HepG2 (cell line): ENCODE measurements at regions not wholly inside any gene's neighbourhood (a gene's known extent, or its start where the extent isn't known, plus 50 kb on each side); places are given as distances from the start of the nearest gene placed in this dataset.

Source experiments
- DRAP1 ChIP-seq: IDR thresholded peaks from 2 replicates; pipeline ENCODE4 v1.6.1; 2016; ENCODE audit warnings: missing genetic modification reagents, missing compliant biosample characterization
- HNRNPLL ChIP-seq: fragments of 200-400 bp; formaldehyde crosslinking; IDR thresholded peaks from 2 replicates; pipeline ENCODE4 v1.6.1; 2017; ENCODE audit warnings: mild to moderate bottlenecking, low read depth, low read length; ENCODE audit not compliant: poor library complexity, severe bottlenecking
- IKZF1 ChIP-seq: fragments of 450-650 bp; IDR thresholded peaks from 2 replicates; pipeline ENCODE4 v1.7.1; 2016
- MXI1 ChIP-seq: IDR thresholded peaks from 3 replicates; pipeline ENCODE4 v1.6.1; 2012; ENCODE audit warnings: low read depth, low read length, inconsistent platforms, borderline replicate concordance
- SKI ChIP-seq: fragments of 450-650 bp; IDR thresholded peaks from one replicate; pipeline ENCODE4 v1.6.1; 2018; ENCODE audit warnings: mild to moderate bottlenecking; ENCODE audit not compliant: partially characterized antibody
- ZNF234 ChIP-seq: sonication (generic); formaldehyde crosslinking; conservative IDR thresholded peaks from 2 replicates; pipeline ENCODE4 v1.5.1; 2020; ENCODE audit warnings: mild to moderate bottlenecking, missing genetic modification reagents
- ZNF253 ChIP-seq: sonication (generic); formaldehyde crosslinking; IDR thresholded peaks from 2 replicates; pipeline ENCODE4 v1.8.0; 2022; ENCODE audit warnings: mild to moderate bottlenecking, missing genetic modification reagents, borderline replicate concordance
- ZNF275 ChIP-seq: sonication (generic); formaldehyde crosslinking; IDR thresholded peaks from 2 replicates; pipeline ENCODE4 v1.8.0; 2022; ENCODE audit warnings: missing genetic modification reagents, mild to moderate bottlenecking, inconsistent platforms, borderline replicate concordance
- ZNF563 ChIP-seq: sonication (generic); formaldehyde crosslinking; IDR thresholded peaks from 2 replicates; pipeline ENCODE4 v1.8.0; 2022; ENCODE audit warnings: mild to moderate bottlenecking, moderate library complexity, missing genetic modification reagents
- ZNF614 ChIP-seq: IDR thresholded peaks from 2 replicates; pipeline ENCODE4 v1.6.1; 2018; ENCODE audit warnings: missing biosample characterization, missing genetic modification reagents, inconsistent platforms, borderline replicate concordance
- ZNF646 ChIP-seq: sonication (generic); formaldehyde crosslinking; IDR thresholded peaks from 2 replicates; pipeline ENCODE4 v1.9.0; 2021; ENCODE audit warnings: mild to moderate bottlenecking, missing genetic modification reagents
- ZNF672 ChIP-seq: sonication (generic); formaldehyde crosslinking; IDR thresholded peaks from 2 replicates; pipeline ENCODE4 v1.8.1; 2022; ENCODE audit warnings: missing genetic modification reagents
- TF ChIP-seq, protein P1 (sequence below): sonication (generic); formaldehyde crosslinking; IDR thresholded peaks from 2 replicates; pipeline ENCODE4 v1.4.0; 2020; ENCODE audit warnings: missing genetic modification reagents
- TF ChIP-seq, protein P2 (sequence below): sonication (generic); formaldehyde crosslinking; IDR thresholded peaks from 2 replicates; pipeline ENCODE4 v1.8.0; 2022; ENCODE audit warnings: low read depth, missing genetic modification reagents

DNA sequence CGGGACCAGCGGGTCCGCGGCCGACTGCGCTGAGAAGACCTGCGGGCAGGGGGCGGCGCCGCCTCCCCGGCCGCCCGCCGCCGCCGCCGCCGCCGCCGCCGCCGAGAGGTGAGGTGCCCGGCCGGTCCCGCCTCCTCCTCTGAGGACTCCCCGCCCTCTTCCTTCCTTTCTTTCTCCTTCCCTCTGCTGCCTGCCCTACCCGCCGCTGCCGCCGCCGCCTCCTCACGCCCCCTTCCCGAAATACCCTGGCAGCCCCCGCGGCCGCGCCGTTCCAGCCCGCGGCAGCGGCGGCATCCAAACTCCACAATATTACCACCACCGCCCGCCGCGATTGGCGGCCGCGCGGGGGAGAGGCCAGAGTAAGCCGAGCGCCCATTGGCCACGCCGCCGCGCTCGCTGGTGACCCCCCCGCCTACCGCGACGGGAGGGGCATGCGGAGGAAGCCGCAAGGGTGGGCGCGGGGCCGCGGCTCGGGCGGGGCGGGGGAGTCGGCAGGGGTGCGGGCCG lies 61.8 kb upstream of the ANKRD28 start (continued):
- TF ChIP-seq, protein P1, sequence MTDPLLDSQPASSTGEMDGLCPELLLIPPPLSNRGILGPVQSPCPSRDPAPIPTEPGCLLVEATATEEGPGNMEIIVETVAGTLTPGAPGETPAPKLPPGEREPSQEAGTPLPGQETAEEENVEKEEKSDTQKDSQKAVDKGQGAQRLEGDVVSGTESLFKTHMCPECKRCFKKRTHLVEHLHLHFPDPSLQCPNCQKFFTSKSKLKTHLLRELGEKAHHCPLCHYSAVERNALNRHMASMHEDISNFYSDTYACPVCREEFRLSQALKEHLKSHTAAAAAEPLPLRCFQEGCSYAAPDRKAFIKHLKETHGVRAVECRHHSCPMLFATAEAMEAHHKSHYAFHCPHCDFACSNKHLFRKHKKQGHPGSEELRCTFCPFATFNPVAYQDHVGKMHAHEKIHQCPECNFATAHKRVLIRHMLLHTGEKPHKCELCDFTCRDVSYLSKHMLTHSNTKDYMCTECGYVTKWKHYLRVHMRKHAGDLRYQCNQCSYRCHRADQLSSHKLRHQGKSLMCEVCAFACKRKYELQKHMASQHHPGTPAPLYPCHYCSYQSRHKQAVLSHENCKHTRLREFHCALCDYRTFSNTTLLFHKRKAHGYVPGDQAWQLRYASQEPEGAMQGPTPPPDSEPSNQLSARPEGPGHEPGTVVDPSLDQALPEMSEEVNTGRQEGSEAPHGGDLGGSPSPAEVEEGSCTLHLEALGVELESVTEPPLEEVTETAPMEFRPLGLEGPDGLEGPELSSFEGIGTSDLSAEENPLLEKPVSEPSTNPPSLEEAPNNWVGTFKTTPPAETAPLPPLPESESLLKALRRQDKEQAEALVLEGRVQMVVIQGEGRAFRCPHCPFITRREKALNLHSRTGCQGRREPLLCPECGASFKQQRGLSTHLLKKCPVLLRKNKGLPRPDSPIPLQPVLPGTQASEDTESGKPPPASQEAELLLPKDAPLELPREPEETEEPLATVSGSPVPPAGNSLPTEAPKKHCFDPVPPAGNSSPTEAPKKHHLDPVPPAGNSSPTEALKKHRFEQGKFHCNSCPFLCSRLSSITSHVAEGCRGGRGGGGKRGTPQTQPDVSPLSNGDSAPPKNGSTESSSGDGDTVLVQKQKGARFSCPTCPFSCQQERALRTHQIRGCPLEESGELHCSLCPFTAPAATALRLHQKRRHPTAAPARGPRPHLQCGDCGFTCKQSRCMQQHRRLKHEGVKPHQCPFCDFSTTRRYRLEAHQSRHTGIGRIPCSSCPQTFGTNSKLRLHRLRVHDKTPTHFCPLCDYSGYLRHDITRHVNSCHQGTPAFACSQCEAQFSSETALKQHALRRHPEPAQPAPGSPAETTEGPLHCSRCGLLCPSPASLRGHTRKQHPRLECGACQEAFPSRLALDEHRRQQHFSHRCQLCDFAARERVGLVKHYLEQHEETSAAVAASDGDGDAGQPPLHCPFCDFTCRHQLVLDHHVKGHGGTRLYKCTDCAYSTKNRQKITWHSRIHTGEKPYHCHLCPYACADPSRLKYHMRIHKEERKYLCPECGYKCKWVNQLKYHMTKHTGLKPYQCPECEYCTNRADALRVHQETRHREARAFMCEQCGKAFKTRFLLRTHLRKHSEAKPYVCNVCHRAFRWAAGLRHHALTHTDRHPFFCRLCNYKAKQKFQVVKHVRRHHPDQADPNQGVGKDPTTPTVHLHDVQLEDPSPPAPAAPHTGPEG (CRISPR knock-in tag): no peak
- TF ChIP-seq ZNF614 (no peak), DRAP1 (CRISPR knock-in tag) (peak; percentile 42; the same call in 1 of the 2 replicates), HNRNPLL (peak; percentile 66), IKZF1 (no peak), ZNF672 (CRISPR knock-in tag) (no peak), ZNF234 (CRISPR knock-in tag) (no peak), ZNF646 (no peak), SKI (peak; percentile 55), ZNF275 (CRISPR knock-in tag) (no peak), MXI1 (no peak), ZNF253 (CRISPR knock-in tag) (no peak), ZNF563 (CRISPR knock-in tag) (no peak)
- TF ChIP-seq, protein P2, sequence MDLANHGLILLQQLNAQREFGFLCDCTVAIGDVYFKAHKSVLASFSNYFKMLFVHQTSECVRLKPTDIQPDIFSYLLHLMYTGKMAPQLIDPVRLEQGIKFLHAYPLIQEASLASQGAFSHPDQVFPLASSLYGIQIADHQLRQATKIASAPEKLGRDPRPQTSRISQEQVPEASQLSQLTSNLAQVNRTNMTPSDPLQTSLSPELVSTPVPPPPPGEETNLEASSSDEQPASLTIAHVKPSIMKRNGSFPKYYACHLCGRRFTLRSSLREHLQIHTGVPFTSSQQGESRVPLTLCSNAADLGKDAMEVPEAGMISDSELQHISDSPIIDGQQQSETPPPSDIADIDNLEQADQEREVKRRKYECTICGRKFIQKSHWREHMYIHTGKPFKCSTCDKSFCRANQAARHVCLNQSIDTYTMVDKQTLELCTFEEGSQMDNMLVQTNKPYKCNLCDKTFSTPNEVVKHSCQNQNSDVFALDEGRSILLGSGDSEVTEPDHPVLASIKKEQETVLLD (CRISPR knock-in tag): 0 out of 2 replicates have a peak, but pooled peaks have one; percentile 2
